GM12801 (cell line): ENCODE measurements at regions not wholly inside any gene's neighbourhood (a gene's known extent, or its start where the extent isn't known, plus 50 kb on each side); places are given as distances from the start of the nearest gene placed in this dataset.

Experiments used
- TF ChIP-seq, protein P1 (sequence below): IDR thresholded peaks from one replicate; pipeline ENCODE4 v1.5.1; 2011; ENCODE audit warnings: control low read depth; ENCODE audit not compliant: insufficient read length; ENCODE audit errors: extremely low read depth

DNA sequence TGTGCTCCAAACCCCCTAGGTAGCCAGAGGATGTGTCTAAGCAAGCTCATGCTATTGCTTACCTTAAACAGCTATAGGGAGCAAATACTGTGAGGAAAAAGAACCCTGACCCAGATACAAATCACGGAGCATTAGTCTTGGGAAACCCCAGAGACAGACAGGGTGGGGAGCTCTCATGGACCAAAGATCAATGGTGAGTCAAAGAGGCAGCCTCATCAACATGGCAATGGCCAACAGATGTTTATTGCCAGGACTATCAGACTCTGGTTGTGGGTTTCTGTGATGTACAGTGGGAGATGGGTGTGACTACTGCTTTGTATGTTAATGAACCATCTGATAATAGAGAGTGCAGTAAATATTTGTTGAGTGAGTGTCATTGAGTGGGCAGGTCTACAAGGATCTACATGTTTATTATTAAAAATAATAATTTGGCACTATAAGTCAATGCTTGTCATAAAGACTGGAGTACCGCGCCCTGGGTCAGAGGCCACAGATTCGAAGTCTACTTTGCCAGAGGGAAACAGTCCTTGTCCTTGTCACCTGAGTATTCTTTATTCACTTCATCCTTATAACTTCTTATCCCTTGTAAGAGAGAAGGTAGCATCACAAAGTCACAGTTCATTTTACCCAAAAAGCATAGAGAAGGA is 56.5 kb upstream of the RAI14 start:
- TF ChIP-seq, protein P1, sequence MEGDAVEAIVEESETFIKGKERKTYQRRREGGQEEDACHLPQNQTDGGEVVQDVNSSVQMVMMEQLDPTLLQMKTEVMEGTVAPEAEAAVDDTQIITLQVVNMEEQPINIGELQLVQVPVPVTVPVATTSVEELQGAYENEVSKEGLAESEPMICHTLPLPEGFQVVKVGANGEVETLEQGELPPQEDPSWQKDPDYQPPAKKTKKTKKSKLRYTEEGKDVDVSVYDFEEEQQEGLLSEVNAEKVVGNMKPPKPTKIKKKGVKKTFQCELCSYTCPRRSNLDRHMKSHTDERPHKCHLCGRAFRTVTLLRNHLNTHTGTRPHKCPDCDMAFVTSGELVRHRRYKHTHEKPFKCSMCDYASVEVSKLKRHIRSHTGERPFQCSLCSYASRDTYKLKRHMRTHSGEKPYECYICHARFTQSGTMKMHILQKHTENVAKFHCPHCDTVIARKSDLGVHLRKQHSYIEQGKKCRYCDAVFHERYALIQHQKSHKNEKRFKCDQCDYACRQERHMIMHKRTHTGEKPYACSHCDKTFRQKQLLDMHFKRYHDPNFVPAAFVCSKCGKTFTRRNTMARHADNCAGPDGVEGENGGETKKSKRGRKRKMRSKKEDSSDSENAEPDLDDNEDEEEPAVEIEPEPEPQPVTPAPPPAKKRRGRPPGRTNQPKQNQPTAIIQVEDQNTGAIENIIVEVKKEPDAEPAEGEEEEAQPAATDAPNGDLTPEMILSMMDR = no peak

DNA sequence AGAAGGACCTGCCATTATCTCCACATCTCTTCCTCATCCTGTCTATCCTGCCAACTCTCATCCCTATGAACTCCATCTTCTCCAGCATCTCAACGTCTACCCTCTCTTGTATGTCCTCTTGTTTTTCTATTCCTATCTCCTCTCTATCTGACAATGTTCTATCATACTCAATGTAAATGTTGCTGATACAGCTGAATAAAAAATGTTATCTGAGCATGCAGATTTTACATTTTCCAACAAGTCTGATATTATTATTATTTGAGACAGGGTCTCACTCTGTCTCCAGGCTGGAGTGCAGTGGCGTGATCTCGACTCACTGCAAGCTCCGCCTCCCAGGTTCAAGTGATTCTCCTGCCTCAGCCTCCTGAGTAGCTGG is 56.0 kb upstream of the RAI14 start:
- TF ChIP-seq, protein P1 = no peak

DNA sequence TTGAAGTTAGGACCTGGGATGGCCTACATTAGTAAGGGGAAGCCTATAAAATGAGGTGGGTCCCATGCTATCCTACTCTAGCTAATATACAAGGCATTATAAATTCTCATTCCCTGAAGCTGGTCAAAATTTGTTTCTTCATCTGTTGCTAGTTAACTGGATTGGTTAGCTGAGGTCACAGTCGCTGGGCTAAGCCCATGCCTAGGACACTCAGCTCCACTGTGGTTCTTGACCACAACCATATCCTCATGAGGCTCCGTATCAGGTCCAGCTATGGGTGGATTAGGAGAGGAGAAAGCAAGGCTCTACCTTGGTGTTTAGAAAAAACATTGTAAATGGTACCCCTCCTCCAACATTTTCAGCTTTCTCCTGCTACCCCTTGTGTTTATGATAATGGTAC is 52.8 kb upstream of the RAI14 start:
- TF ChIP-seq, protein P1 = no peak

DNA sequence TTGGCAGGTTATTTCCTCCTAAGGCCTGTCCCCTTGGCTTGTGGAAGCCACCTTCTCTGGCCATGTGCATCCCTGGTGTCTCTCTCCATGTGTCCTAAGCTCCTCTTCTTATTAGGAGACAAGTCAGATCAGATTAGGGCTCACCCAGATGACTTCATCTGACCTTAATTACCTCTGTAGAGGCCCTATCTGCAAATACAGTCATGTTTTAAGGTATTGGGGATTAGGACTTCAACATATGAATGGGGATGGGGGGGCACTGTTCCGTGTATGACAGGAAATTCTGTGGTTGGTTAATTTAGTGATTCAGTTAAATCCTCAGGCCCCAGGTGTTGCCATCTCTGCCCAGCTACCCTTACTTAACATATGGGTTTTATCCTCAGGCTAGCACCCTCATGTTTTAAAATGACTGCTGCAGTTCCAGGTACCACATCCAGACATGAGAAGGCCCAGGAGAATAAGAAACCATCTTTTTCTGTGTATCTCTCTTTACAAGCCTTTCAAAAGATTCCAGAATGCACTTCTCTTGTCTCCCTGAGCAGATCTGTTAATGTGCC is 51.9 kb upstream of the RAI14 start:
- TF ChIP-seq, protein P1 = no peak

DNA sequence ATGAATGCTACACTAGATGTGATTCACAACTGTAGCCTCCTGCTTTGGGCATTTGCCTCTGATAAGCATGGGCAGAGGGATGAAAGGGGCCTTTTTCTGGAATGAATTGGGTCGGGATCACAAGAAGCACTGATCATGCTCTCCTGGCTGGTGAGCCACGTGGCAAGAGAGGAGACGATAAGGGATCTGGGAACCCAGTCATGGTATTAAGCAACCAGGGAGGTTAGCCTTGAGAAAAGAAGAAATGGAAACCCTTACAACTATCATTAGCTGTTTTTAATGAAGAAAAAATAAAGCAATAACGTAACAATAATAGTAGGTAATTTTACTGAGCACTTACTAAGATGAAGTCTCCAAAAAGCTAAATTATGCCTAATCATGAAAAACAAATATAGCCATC is 50.0 kb upstream of the RAI14 start:
- TF ChIP-seq, protein P1 = no peak
